IMR-90 (cell line): ENCODE measurements at regions not wholly inside any gene's neighbourhood (a gene's known extent, or its start where the extent isn't known, plus 50 kb on each side); places are given as distances from the start of the nearest gene placed in this dataset.

Experiments used
- ATAC-seq: fragments of 200-7000 bp; cut with Tn5 transposase; 2 replicates; pipeline ENCODE4 v1.9.1; 2020; ENCODE audit warnings: low read depth, mild to moderate bottlenecking, moderate library complexity
- BruUV-seq: library from RNA; stranded (reverse); fragments of 400-500 nt; replicated peaks from 2 replicates; lab custom pipeline; 2021; lab: Mats Ljungman, UMichigan
- CTCF ChIA-PET: fragments of 300-600 bp; formaldehyde crosslinking; extraction: SDS; loops from one replicate; lab custom pipeline; 2021; ENCODE audit warnings: antibody characterized with exemption; lab: Yijun Ruan, JAX
- POLR2A ChIA-PET: fragments of 300-600 bp; sonication (Branson Sonifier 250); formaldehyde crosslinking; loops from one replicate; lab custom pipeline; 2022; ENCODE audit warnings: antibody characterized with exemption; ENCODE audit not compliant: unreplicated experiment; lab: Charles Lee
- DNase-seq: peaks from one replicate; pipeline ENCODE4 v3.0.0; 2013
- H2AFZ ChIP-seq: replicated peaks from 2 replicates; pipeline ENCODE3; 2013; ENCODE audit warnings: low read length, mild to moderate bottlenecking; ENCODE audit not compliant: poor library complexity
- H2AK5ac ChIP-seq: 2 replicates; pipeline ENCODE4 v1.6.1; 2013; ENCODE audit warnings: low read depth, low read length, inconsistent platforms
- H2AK9ac ChIP-seq: replicated peaks from 2 replicates; pipeline ENCODE3; 2013; ENCODE audit warnings: mild to moderate bottlenecking, low read depth, low read length, moderate library complexity; ENCODE audit not compliant: poor library complexity
- H2BK120ac ChIP-seq: 2 replicates; pipeline ENCODE4 v1.6.1; 2013; ENCODE audit warnings: low read depth, low read length, inconsistent platforms
- H2BK15ac ChIP-seq: 3 replicates; pipeline ENCODE4 v1.6.1; 2013; ENCODE audit warnings: low read depth, low read length, inconsistent platforms
- H2BK20ac ChIP-seq: 2 replicates; pipeline ENCODE4 v1.6.1; 2013; ENCODE audit warnings: low read depth, mild to moderate bottlenecking, inconsistent platforms, low read length, moderate library complexity
- H2BK5ac ChIP-seq: 2 replicates; pipeline ENCODE4 v1.6.1; 2013; ENCODE audit warnings: mild to moderate bottlenecking, low read depth, low read length, inconsistent platforms; ENCODE audit not compliant: poor library complexity, severe bottlenecking
- H3K14ac ChIP-seq: replicated peaks from 2 replicates; pipeline ENCODE4 v1.6.1; 2013; ENCODE audit warnings: low read depth, low read length, inconsistent platforms
- H3K18ac ChIP-seq: 2 replicates; pipeline ENCODE4 v1.6.1; 2013; ENCODE audit warnings: low read depth, low read length, control low read depth
- H3K23ac ChIP-seq: 2 replicates; pipeline ENCODE4 v1.6.1; 2013; ENCODE audit warnings: low read depth, low read length, inconsistent platforms
- H3K27ac ChIP-seq: 2 replicates; pipeline ENCODE4 v1.5.1; 2013; ENCODE audit warnings: mild to moderate bottlenecking, control low read depth, low read length; ENCODE audit not compliant: insufficient read depth
- H3K27me3 ChIP-seq: 2 replicates; pipeline ENCODE4 v1.6.1; 2013; ENCODE audit warnings: low read length; ENCODE audit not compliant: control insufficient read depth, insufficient read depth
- H3K36me3 ChIP-seq: 2 replicates; pipeline ENCODE4 v1.6.1; 2013; ENCODE audit warnings: low read length, mixed read lengths; ENCODE audit not compliant: control insufficient read depth, insufficient read depth
- H3K4ac ChIP-seq: 2 replicates; pipeline ENCODE4 v1.6.1; 2013; ENCODE audit warnings: low read depth, low read length, inconsistent platforms
- H3K4me1 ChIP-seq: 2 replicates; pipeline ENCODE4 v1.6.1; 2013; ENCODE audit warnings: low read length, mixed read lengths; ENCODE audit not compliant: control insufficient read depth, insufficient read depth
- H3K4me2 ChIP-seq: 2 replicates; pipeline ENCODE4 v1.6.1; 2013; ENCODE audit warnings: low read depth, mild to moderate bottlenecking, control low read depth, low read length, moderate library complexity
- H3K4me3 ChIP-seq: 2 replicates; pipeline ENCODE4 v1.5.1; 2013; ENCODE audit warnings: low read depth, mild to moderate bottlenecking, control low read depth, low read length, moderate library complexity; ENCODE audit not compliant: insufficient read depth
- H3K56ac ChIP-seq: 2 replicates; pipeline ENCODE4 v1.6.1; 2013; ENCODE audit warnings: low read length, inconsistent platforms; ENCODE audit not compliant: insufficient read depth; ENCODE audit errors: extremely low read depth
- H3K79me1 ChIP-seq, 2 experiments: 2 replicates each; pipeline ENCODE4 v1.6.1; 2013; ENCODE audit warnings: low read length in 2 of 2, inconsistent platforms in 1 of 2, low read depth in 1 of 2
- H3K9ac ChIP-seq: 2 replicates; pipeline ENCODE4 v1.6.1; 2013; ENCODE audit warnings: low read depth, low read length, control low read depth
- H3K9me1 ChIP-seq: 2 replicates; pipeline ENCODE4 v1.6.1; 2013; ENCODE audit warnings: low read length, inconsistent platforms; ENCODE audit not compliant: insufficient read depth
- H3K9me3 ChIP-seq: 2 replicates; pipeline ENCODE4 v1.6.1; 2013; ENCODE audit warnings: low read length; ENCODE audit not compliant: control insufficient read depth, insufficient read depth
- H4K20me1 ChIP-seq: 2 replicates; pipeline ENCODE4 v1.6.1; 2013; ENCODE audit warnings: low read length, inconsistent platforms; ENCODE audit not compliant: insufficient read depth
- H4K5ac ChIP-seq: 2 replicates; pipeline ENCODE4 v1.6.1; 2013; ENCODE audit warnings: mild to moderate bottlenecking, low read depth, low read length, control low read depth
- H4K8ac ChIP-seq, 2 experiments: 2 replicates each; pipeline ENCODE4 v1.6.1; 2013; ENCODE audit warnings: low read depth in 2 of 2, low read length in 2 of 2, control low read depth in 1 of 2, inconsistent platforms in 1 of 2
- H4K91ac ChIP-seq: 2 replicates; pipeline ENCODE4 v1.6.1; 2013; ENCODE audit warnings: low read depth, low read length, inconsistent platforms; ENCODE audit not compliant: insufficient read depth
- CHD1 ChIP-seq: IDR thresholded peaks from 2 replicates; pipeline ENCODE4 v1.6.1; 2012; ENCODE audit warnings: low read depth, low read length, improper control_type of control experiment
- FOS ChIP-seq: fragments of 150-350 bp; IDR thresholded peaks from 2 replicates; pipeline ENCODE4 v1.6.1; 2016; ENCODE audit warnings: low read depth, low read length
- MAFK ChIP-seq: IDR thresholded peaks from 2 replicates; pipeline ENCODE4 v1.6.1; 2012; ENCODE audit warnings: low read depth, low read length, improper control_type of control experiment
- NFE2L2 ChIP-seq: fragments of 150-350 bp; IDR thresholded peaks from 2 replicates; pipeline ENCODE4 v1.6.1; 2016; ENCODE audit warnings: low read depth, mild to moderate bottlenecking, low read length
- RAD21 ChIP-seq: IDR thresholded peaks from 2 replicates; pipeline ENCODE4 v1.6.1; 2012; ENCODE audit warnings: low read length, improper control_type of control experiment
- WGBS, 2 experiments: methylation state at CpG; one replicate each; pipeline versions ENCODE4 v1.1.5 to v1.1.7; 2013; ENCODE audit warnings: missing lambda C conversion rate in 2 of 2; ENCODE audit not compliant: insufficient read length in 1 of 2; ENCODE audit errors: extremely low coverage in 2 of 2; 5-methylcytosine and 5-hydroxymethylcytosine counted together
- dilution Hi-C: fragments of 300-500 bp; cut with HindIII; formaldehyde crosslinking; loops from one replicate; pipeline ENCODE4 v1.14.3; 2018; ENCODE audit warnings: low sequenced_read_pairs; ENCODE audit not compliant: unreplicated experiment
- in situ Hi-C: fragments of 300-500 bp; cut with MboI; formaldehyde crosslinking; loops from 3 replicates; pipeline ENCODE4 v1.14.3; 2019; ENCODE audit warnings: low sequenced_read_pairs, inconsistent platforms, mixed read lengths
- intact Hi-C: fragments of 100-400 bp; cut with micrococcal nuclease; formaldehyde crosslinking; loops from 2 replicates; pipeline ENCODE4 v1.10.0; 2022

DNA sequence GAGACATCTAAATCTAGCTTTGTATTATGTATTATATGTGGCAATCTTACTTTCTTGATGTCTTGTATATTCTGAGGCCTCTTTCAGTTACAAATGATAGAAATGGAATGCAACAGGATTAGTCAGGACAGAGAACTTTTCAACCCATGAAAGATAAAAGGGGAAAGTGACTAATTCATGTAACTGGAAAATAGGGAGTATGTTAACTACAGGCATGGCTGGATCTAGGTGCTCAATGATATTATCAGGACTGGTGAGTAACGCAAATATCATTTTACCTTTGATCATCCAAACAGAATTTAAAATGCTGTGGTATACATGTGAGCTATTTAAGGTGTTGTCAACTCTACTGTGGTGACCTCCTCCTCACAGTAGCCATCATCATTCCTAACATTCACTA, 215.7 kb upstream of the GLRA1 start:
- no TSS peak for BruUV-seq
- H2BK20ac ChIP-seq, result no peak overlapping the region
- no peak overlapping the region for H3K4ac ChIP-seq
- dilution Hi-C loops (no loop called here), intact Hi-C loops (loop anchor here (5.0 to 10.0 kb wide), 2 partner anchors 368 to 1824 kb away; partner anchors contain the start of gene G3BP1), in situ Hi-C loops (loop anchor here (5.0 kb wide), 1 partner anchor 313 kb away; no protein-coding TSS in a partner anchor)
- no peak overlapping the region for H2AK5ac ChIP-seq
- WGBS, 2 experiments, result no CpG with 5 or more reads among the region's 1 CpG
- no peak overlapping the region for H4K5ac ChIP-seq
- no peak overlapping the region for H3K18ac ChIP-seq
- H4K8ac ChIP-seq, result no peak overlapping the region
- no peak overlapping the region for H2BK5ac ChIP-seq
- DNase-seq (no peak), ATAC-seq (no peak)
- POLR2A ChIA-PET, result no interaction called here
- no peak overlapping the region for H2AFZ ChIP-seq
- H3K4me1 ChIP-seq, result no peaks in the 10 kb centered on the region
- no peak overlapping the region for H3K23ac ChIP-seq
- H3K9ac ChIP-seq, result no peak overlapping the region
- no peaks in the 10 kb centered on the region for H3K79me1 ChIP-seq
- no peak overlapping the region for H3K27ac ChIP-seq
- H3K14ac ChIP-seq, result no peak overlapping the region
- CTCF ChIA-PET, result interaction anchor here (1.7 kb wide), 1 partner anchor 315 kb away, joined by 5 read pairs; no protein-coding TSS in a partner anchor
- no peak overlapping the region for H2AK9ac ChIP-seq
- H3K56ac ChIP-seq, result no peak overlapping the region
- H3K4me2 ChIP-seq, result no peak overlapping the region
- no peaks in the 10 kb centered on the region for H3K9me3 ChIP-seq
- no peaks in the 10 kb centered on the region for H3K36me3 ChIP-seq
- H3K4me3 ChIP-seq, result no peak overlapping the region
- no peak overlapping the region for H2BK15ac ChIP-seq
- no peak overlapping the region for H2BK120ac ChIP-seq
- no peaks in the 10 kb centered on the region for H3K9me1 ChIP-seq
- no peak overlapping the region for H4K91ac ChIP-seq
- no peaks in the 10 kb centered on the region for H4K20me1 ChIP-seq
- no peaks in the 10 kb centered on the region for H3K27me3 ChIP-seq
- TF ChIP-seq NFE2L2 (no peak), CHD1 (no peak), MAFK (no peak), FOS (no peak), RAD21 (no peak)
